Uterus (tissue), 2 donors: ENCODE measurements at regions not wholly inside any gene's neighbourhood (a gene's known extent, or its start where the extent isn't known, plus 50 kb on each side); places are given as distances from the start of the nearest gene placed in this dataset.

ENCODE experiments used
- POLR2A ChIP-seq, 2 donors: fragments of 450-650 bp; IDR thresholded peaks; one replicate each; pipeline ENCODE4 v1.6.1; 2016; ENCODE audit warnings: antibody characterized with exemption in 2 of 2, mild to moderate bottlenecking in 1 of 2, moderate library complexity in 1 of 2
- TF ChIP-seq, protein P1 (sequence below), 4 experiments: fragments of 200-600 bp in 2 of 4; fragments of 450-650 bp in 2 of 4; sonication (generic) in 2 of 4; IDR thresholded peaks; one replicate each; pipeline ENCODE4 v1.5.1; 2016 to 2019; ENCODE audit warnings: antibody characterized with exemption in 4 of 4, mild to moderate bottlenecking in 2 of 4, moderate library complexity in 1 of 4

GRCh38 chr20:1798982-1799381, 96.2 kb upstream of the SIRPA start:
- TF ChIP-seq POLR2A (IDR thresholded peaks at IDR 0.05), result no peak
- TF ChIP-seq, protein P1, sequence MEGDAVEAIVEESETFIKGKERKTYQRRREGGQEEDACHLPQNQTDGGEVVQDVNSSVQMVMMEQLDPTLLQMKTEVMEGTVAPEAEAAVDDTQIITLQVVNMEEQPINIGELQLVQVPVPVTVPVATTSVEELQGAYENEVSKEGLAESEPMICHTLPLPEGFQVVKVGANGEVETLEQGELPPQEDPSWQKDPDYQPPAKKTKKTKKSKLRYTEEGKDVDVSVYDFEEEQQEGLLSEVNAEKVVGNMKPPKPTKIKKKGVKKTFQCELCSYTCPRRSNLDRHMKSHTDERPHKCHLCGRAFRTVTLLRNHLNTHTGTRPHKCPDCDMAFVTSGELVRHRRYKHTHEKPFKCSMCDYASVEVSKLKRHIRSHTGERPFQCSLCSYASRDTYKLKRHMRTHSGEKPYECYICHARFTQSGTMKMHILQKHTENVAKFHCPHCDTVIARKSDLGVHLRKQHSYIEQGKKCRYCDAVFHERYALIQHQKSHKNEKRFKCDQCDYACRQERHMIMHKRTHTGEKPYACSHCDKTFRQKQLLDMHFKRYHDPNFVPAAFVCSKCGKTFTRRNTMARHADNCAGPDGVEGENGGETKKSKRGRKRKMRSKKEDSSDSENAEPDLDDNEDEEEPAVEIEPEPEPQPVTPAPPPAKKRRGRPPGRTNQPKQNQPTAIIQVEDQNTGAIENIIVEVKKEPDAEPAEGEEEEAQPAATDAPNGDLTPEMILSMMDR (IDR thresholded peaks at IDR 0.05), result no peak
